Transverse colon (tissue), 4 donors: ENCODE measurements at regions not wholly inside any gene's neighbourhood (a gene's known extent, or its start where the extent isn't known, plus 50 kb on each side); places are given as distances from the start of the nearest gene placed in this dataset.
"Not testable (repeated sequence)": the region's sequence is repeated elsewhere in the genome, so short reads cannot be mapped to it uniquely, and the experiment has no call there.

Experiments
- POLR2AphosphoS5 ChIP-seq, 3 donors: sonication (generic); formaldehyde crosslinking; IDR thresholded peaks; one replicate each; pipeline ENCODE4 v1.6.1; 2016; ENCODE audit warnings: antibody characterized with exemption in 3 of 3
- TF ChIP-seq, protein P1 (sequence below), 5 experiments: fragments of 200-600 bp in 3 of 5; fragments of 450-650 bp in 2 of 5; sonication (generic) in 3 of 5; IDR thresholded peaks; 1 replicate in 2 of 5; 2 replicates in 3 of 5; pipeline ENCODE4 v1.5.1; 2016 to 2017; ENCODE audit warnings: antibody characterized with exemption in 5 of 5, inconsistent platforms in 3 of 5, mild to moderate bottlenecking in 2 of 5, moderate library complexity in 1 of 5

GRCh38 chr14:86064595-86064994, 534.7 kb downstream of the FLRT2 start:
- TF ChIP-seq, protein P1, sequence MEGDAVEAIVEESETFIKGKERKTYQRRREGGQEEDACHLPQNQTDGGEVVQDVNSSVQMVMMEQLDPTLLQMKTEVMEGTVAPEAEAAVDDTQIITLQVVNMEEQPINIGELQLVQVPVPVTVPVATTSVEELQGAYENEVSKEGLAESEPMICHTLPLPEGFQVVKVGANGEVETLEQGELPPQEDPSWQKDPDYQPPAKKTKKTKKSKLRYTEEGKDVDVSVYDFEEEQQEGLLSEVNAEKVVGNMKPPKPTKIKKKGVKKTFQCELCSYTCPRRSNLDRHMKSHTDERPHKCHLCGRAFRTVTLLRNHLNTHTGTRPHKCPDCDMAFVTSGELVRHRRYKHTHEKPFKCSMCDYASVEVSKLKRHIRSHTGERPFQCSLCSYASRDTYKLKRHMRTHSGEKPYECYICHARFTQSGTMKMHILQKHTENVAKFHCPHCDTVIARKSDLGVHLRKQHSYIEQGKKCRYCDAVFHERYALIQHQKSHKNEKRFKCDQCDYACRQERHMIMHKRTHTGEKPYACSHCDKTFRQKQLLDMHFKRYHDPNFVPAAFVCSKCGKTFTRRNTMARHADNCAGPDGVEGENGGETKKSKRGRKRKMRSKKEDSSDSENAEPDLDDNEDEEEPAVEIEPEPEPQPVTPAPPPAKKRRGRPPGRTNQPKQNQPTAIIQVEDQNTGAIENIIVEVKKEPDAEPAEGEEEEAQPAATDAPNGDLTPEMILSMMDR (IDR thresholded peaks at IDR 0.05) = not testable (repeated sequence)
- TF ChIP-seq POLR2AphosphoS5 (IDR thresholded peaks at IDR 0.05) = not testable (repeated sequence)
